ENCODE measurements at regions not wholly inside any gene's neighbourhood (a gene's known extent, or its start where the extent isn't known, plus 50 kb on each side); places are given as distances from the start of the nearest gene placed in this dataset.
"Not testable (repeated sequence)": the region's sequence is repeated elsewhere in the genome, so short reads cannot be mapped to it uniquely, and the experiment has no call there.

- DNase-seq: not testable (repeated sequence)
Observed at GRCh38 chr4:3882316-3882885, 116.2 kb downstream of the ADRA2C start.

- not testable (repeated sequence) for DNase-seq
Observed at GRCh38 chr4:3884261-3884660, 118.1 kb downstream of the ADRA2C start.

- DNase-seq: not testable (repeated sequence)
Observed at GRCh38 chr4:3893590-3893989, 127.4 kb downstream of the ADRA2C start.

- DNase-seq: not testable (repeated sequence)
Observed at GRCh38 chr4:3894086-3894959, 128.1 kb downstream of the ADRA2C start.

GRCh38 chr4:3896441-3896840 lies 130.3 kb downstream of the ADRA2C start:
- DNase-seq: no peak

- not testable (repeated sequence) for DNase-seq
Observed at GRCh38 chr4:3896871-3897578, 130.8 kb downstream of the ADRA2C start.

- no peak for DNase-seq
Observed at GRCh38 chr4:3898098-3898497, 131.9 kb downstream of the ADRA2C start.

GRCh38 chr4:3898928-3899327 lies 132.7 kb downstream of the ADRA2C start:
- DNase-seq: not testable (repeated sequence)

GRCh38 chr4:3904264-3904955 lies 138.2 kb downstream of the ADRA2C start:
- not testable (repeated sequence) for DNase-seq

GRCh38 chr4:3909616-3910015 lies 143.4 kb downstream of the ADRA2C start:
- DNase-seq: not testable (repeated sequence)

GRCh38 chr4:3910161-3910950 lies 144.2 kb downstream of the ADRA2C start:
- DNase-seq: not testable (repeated sequence)

GRCh38 chr4:3911252-3911856 lies 145.2 kb downstream of the ADRA2C start:
- DNase-seq: no peak

- DNase-seq: not testable (repeated sequence)
Observed at GRCh38 chr4:3914511-3914910, 148.3 kb downstream of the ADRA2C start.

GRCh38 chr4:3919509-3919908 lies 153.3 kb downstream of the ADRA2C start:
- not testable (repeated sequence) for DNase-seq

GRCh38 chr4:3921902-3922301 lies 155.7 kb downstream of the ADRA2C start:
- DNase-seq: not testable (repeated sequence)

- DNase-seq: not testable (repeated sequence)
Observed at GRCh38 chr4:3925841-3926240, 159.7 kb downstream of the ADRA2C start.

GRCh38 chr4:3926271-3926670 lies 160.1 kb downstream of the ADRA2C start:
- not testable (repeated sequence) for DNase-seq

- DNase-seq: not testable (repeated sequence)
Observed at GRCh38 chr4:3926969-3927755, 161.0 kb downstream of the ADRA2C start.

- not testable (repeated sequence) for DNase-seq
Observed at GRCh38 chr4:3929431-3929830, 163.2 kb downstream of the ADRA2C start.

GRCh38 chr4:3932734-3933133 lies 166.5 kb downstream of the ADRA2C start:
- not testable (repeated sequence) for DNase-seq

GRCh38 chr4:3935406-3935805 lies 169.2 kb downstream of the ADRA2C start:
- DNase-seq: not testable (repeated sequence)
